ENCODE measurements at regions not wholly inside any gene's neighbourhood (a gene's known extent, or its start where the extent isn't known, plus 50 kb on each side); places are given as distances from the start of the nearest gene placed in this dataset.

- no peak for DNase-seq
Measured at GRCh38 chr12:124517260-124518050, 50.0 kb downstream of the NCOR2 start.

GRCh38 chr12:124516850-124517249 is 50.6 kb downstream of the NCOR2 start:
- DNase-seq: no peak

GRCh38 chr12:124515981-124516380 is 51.4 kb downstream of the NCOR2 start:
- no peak for DNase-seq

GRCh38 chr12:124514996-124515932 is 52.1 kb downstream of the NCOR2 start:
- DNase-seq: no peak

- no peak for DNase-seq
Measured at GRCh38 chr12:124514145-124514995, 53.0 kb downstream of the NCOR2 start.

- DNase-seq: no peak
Measured at GRCh38 chr12:124513297-124513867, 54.0 kb downstream of the NCOR2 start.

GRCh38 chr12:124512667-124513296 is 54.6 kb downstream of the NCOR2 start:
- no peak for DNase-seq

GRCh38 chr12:124511259-124511985 is 56.0 kb downstream of the NCOR2 start:
- no peak for DNase-seq

- no peak for DNase-seq
Measured at GRCh38 chr12:124510301-124510970, 57.0 kb downstream of the NCOR2 start.

- no peak for DNase-seq
Measured at GRCh38 chr12:124509676-124510300, 57.6 kb downstream of the NCOR2 start.

- no peak for DNase-seq
Measured at GRCh38 chr12:124509300-124509675, 58.1 kb downstream of the NCOR2 start.

- DNase-seq: no peak
Measured at GRCh38 chr12:124508381-124509079, 58.9 kb downstream of the NCOR2 start.

- no peak for DNase-seq
Measured at GRCh38 chr12:124507188-124508109, 60.0 kb downstream of the NCOR2 start.

- no peak for DNase-seq
Measured at GRCh38 chr12:124506832-124507153, 60.6 kb downstream of the NCOR2 start.

GRCh38 chr12:124506145-124506831 is 61.1 kb downstream of the NCOR2 start:
- DNase-seq: no peak

- DNase-seq: no peak
Measured at GRCh38 chr12:124505001-124505818, 62.2 kb downstream of the NCOR2 start.
